Liver (tissue), 8 donors: ENCODE measurements at regions not wholly inside any gene's neighbourhood (a gene's known extent, or its start where the extent isn't known, plus 50 kb on each side); places are given as distances from the start of the nearest gene placed in this dataset.

ENCODE experiments used
- DNase-seq: peaks from one replicate; pipeline ENCODE4 v3.0.0-alpha.2; 2017; ENCODE audit warnings: low spot score
- H3K27ac ChIP-seq, 2 donors: one replicate each; pipeline ENCODE4 v1.7.0; 2013; ENCODE audit warnings: inconsistent platforms in 2 of 2, low read length in 2 of 2, control low read depth in 1 of 2, low read depth in 1 of 2, mild to moderate bottlenecking in 1 of 2
- H3K27me3 ChIP-seq, 4 donors: one replicate each; pipeline versions ENCODE4 v1.6.1 to v1.7.0; 2013; ENCODE audit warnings: low read length in 3 of 4, inconsistent platforms in 1 of 4, mild to moderate bottlenecking in 1 of 4, moderate library complexity in 1 of 4; ENCODE audit not compliant: control insufficient read depth in 4 of 4, insufficient read depth in 4 of 4
- H3K36me3 ChIP-seq, 4 donors: one replicate each; pipeline versions ENCODE4 v1.6.1 to v1.7.0; 2013; ENCODE audit warnings: low read length in 3 of 4, mild to moderate bottlenecking in 3 of 4, low read depth in 1 of 4, moderate library complexity in 1 of 4; ENCODE audit not compliant: control insufficient read depth in 4 of 4, insufficient read depth in 3 of 4
- H3K4me1 ChIP-seq, 4 donors: one replicate each; pipeline versions ENCODE4 v1.6.1 to v1.7.0; 2013; ENCODE audit warnings: low read length in 3 of 4, mild to moderate bottlenecking in 3 of 4, moderate library complexity in 1 of 4; ENCODE audit not compliant: control insufficient read depth in 4 of 4, insufficient read depth in 4 of 4
- H3K4me3 ChIP-seq, 3 donors: one replicate each; pipeline versions ENCODE4 v1.6.1 to v1.7.0; 2013; ENCODE audit warnings: low read length in 3 of 3, control low read depth in 1 of 3, low read depth in 1 of 3, mild to moderate bottlenecking in 1 of 3
- H3K9ac ChIP-seq, 2 donors: one replicate each; pipeline ENCODE4 v1.7.0; 2013; ENCODE audit warnings: low read length in 2 of 2, mild to moderate bottlenecking in 2 of 2, moderate library complexity in 2 of 2, control low read depth in 1 of 2, low read depth in 1 of 2
- H3K9me3 ChIP-seq, 4 donors: one replicate each; pipeline versions ENCODE4 v1.6.1 to v1.7.0; 2013; ENCODE audit warnings: low read length in 3 of 4; ENCODE audit not compliant: control insufficient read depth in 4 of 4
- ATF3 ChIP-seq: IDR thresholded peaks from 2 replicates; pipeline ENCODE4 v1.6.1; 2016; ENCODE audit warnings: antibody characterized with exemption
- EGR1 ChIP-seq, 2 donors: IDR thresholded peaks; 2 replicates each; pipeline ENCODE4 v1.6.1; 2016 to 2018; ENCODE audit warnings: antibody characterized with exemption in 2 of 2, low read depth in 2 of 2
- FOXA1 ChIP-seq: IDR thresholded peaks from 2 replicates; pipeline ENCODE4 v1.6.1; 2016; ENCODE audit warnings: antibody characterized with exemption
- FOXA2 ChIP-seq: IDR thresholded peaks from 2 replicates; pipeline ENCODE4 v1.6.1; 2016; ENCODE audit warnings: antibody characterized with exemption
- GABPA ChIP-seq, 2 donors: IDR thresholded peaks in 1 of 2; conservative IDR thresholded peaks in 1 of 2; 2 replicates each; pipeline ENCODE4 v1.6.1; 2016; ENCODE audit warnings: antibody characterized with exemption in 2 of 2, mild to moderate bottlenecking in 1 of 2, moderate library complexity in 1 of 2
- HNF4A ChIP-seq, 2 donors: conservative IDR thresholded peaks; 2 replicates each; pipeline ENCODE4 v1.6.1; 2016; ENCODE audit warnings: antibody characterized with exemption in 2 of 2, mild to moderate bottlenecking in 2 of 2
- HNF4G ChIP-seq: IDR thresholded peaks from 2 replicates; pipeline ENCODE4 v1.6.1; 2016; ENCODE audit warnings: antibody characterized with exemption
- JUND ChIP-seq, 2 donors: IDR thresholded peaks; 2 replicates each; pipeline ENCODE4 v1.6.1; 2016; ENCODE audit warnings: antibody characterized with exemption in 2 of 2
- NR2F2 ChIP-seq: IDR thresholded peaks from 2 replicates; pipeline ENCODE4 v1.6.1; 2016; ENCODE audit warnings: antibody characterized with exemption
- RAD21 ChIP-seq, 2 donors: IDR thresholded peaks; 2 replicates each; pipeline ENCODE4 v1.6.1; 2016; ENCODE audit warnings: antibody characterized with exemption in 2 of 2, mild to moderate bottlenecking in 2 of 2
- REST ChIP-seq: IDR thresholded peaks from 2 replicates; pipeline ENCODE4 v1.6.1; 2016; ENCODE audit warnings: antibody characterized with exemption, mild to moderate bottlenecking
- RXRA ChIP-seq, 2 donors: IDR thresholded peaks; 2 replicates each; pipeline ENCODE4 v1.6.1; 2017 to 2018; ENCODE audit warnings: antibody characterized with exemption in 2 of 2, mild to moderate bottlenecking in 1 of 2
- SP1 ChIP-seq: IDR thresholded peaks from 2 replicates; pipeline ENCODE4 v1.6.1; 2018; ENCODE audit warnings: antibody characterized with exemption, mild to moderate bottlenecking
- TAF1 ChIP-seq: conservative IDR thresholded peaks from 2 replicates; pipeline ENCODE4 v1.6.1; 2016; ENCODE audit warnings: antibody characterized with exemption, mild to moderate bottlenecking
- YY1 ChIP-seq: IDR thresholded peaks from 2 replicates; pipeline ENCODE4 v1.6.1; 2016; ENCODE audit warnings: antibody characterized with exemption, mild to moderate bottlenecking
- WGBS: extraction: QIAGEN DNeasy Blood & Tissue Kit; methylation state at CpG from one replicate; pipeline ENCODE4 v1.1.7; 2013; 5-methylcytosine and 5-hydroxymethylcytosine counted together
- TF ChIP-seq, protein P1 (sequence below): fragments of 150-350 bp; IDR thresholded peaks from 2 replicates; pipeline ENCODE4 v1.5.1; 2017; ENCODE audit warnings: improper control_type of control experiment, low read depth, low read length; ENCODE audit not compliant: missing input control
- TF ChIP-seq, protein P2 (sequence below): IDR thresholded peaks from 2 replicates; pipeline ENCODE4 v1.6.1; 2016; ENCODE audit warnings: antibody characterized with exemption
- TF ChIP-seq, protein P3 (sequence below): IDR thresholded peaks from 2 replicates; pipeline ENCODE4 v1.6.1; 2016; ENCODE audit warnings: antibody characterized with exemption
- donor health status: healthy.
- donor health status: healthy.
- donor health status: healthy.
- donor health status: healthy.
- donor health status: healthy.

- no peak for TF ChIP-seq TAF1
- no peak for TF ChIP-seq SP1
- TF ChIP-seq REST = no peak
- no peak for TF ChIP-seq RXRA (IDR thresholded peaks at IDR 0.05)
- no peak for TF ChIP-seq NR2F2
- no peak for TF ChIP-seq EGR1 (IDR thresholded peaks at IDR 0.05; ENCODE audit: low read depth in 2 of 2)
- no peak for TF ChIP-seq HNF4A (conservative IDR thresholded peaks at IDR 0.05)
- TF ChIP-seq, protein P1, sequence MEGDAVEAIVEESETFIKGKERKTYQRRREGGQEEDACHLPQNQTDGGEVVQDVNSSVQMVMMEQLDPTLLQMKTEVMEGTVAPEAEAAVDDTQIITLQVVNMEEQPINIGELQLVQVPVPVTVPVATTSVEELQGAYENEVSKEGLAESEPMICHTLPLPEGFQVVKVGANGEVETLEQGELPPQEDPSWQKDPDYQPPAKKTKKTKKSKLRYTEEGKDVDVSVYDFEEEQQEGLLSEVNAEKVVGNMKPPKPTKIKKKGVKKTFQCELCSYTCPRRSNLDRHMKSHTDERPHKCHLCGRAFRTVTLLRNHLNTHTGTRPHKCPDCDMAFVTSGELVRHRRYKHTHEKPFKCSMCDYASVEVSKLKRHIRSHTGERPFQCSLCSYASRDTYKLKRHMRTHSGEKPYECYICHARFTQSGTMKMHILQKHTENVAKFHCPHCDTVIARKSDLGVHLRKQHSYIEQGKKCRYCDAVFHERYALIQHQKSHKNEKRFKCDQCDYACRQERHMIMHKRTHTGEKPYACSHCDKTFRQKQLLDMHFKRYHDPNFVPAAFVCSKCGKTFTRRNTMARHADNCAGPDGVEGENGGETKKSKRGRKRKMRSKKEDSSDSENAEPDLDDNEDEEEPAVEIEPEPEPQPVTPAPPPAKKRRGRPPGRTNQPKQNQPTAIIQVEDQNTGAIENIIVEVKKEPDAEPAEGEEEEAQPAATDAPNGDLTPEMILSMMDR = no peak
- no peak for TF ChIP-seq RAD21 (IDR thresholded peaks at IDR 0.05)
- TF ChIP-seq HNF4G = no peak
- TF ChIP-seq JUND (IDR thresholded peaks at IDR 0.05) = no peak
- TF ChIP-seq ATF3 = no peak
- no peak for TF ChIP-seq GABPA (IDR thresholded peaks at IDR 0.05 in 1 of 2, conservative IDR thresholded peaks at IDR 0.05 in 1 of 2)
- TF ChIP-seq, protein P2, sequence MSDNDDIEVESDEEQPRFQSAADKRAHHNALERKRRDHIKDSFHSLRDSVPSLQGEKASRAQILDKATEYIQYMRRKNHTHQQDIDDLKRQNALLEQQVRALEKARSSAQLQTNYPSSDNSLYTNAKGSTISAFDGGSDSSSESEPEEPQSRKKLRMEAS = no peak
- TF ChIP-seq FOXA1 = no peak
- no peak for TF ChIP-seq YY1
- TF ChIP-seq, protein P3, sequence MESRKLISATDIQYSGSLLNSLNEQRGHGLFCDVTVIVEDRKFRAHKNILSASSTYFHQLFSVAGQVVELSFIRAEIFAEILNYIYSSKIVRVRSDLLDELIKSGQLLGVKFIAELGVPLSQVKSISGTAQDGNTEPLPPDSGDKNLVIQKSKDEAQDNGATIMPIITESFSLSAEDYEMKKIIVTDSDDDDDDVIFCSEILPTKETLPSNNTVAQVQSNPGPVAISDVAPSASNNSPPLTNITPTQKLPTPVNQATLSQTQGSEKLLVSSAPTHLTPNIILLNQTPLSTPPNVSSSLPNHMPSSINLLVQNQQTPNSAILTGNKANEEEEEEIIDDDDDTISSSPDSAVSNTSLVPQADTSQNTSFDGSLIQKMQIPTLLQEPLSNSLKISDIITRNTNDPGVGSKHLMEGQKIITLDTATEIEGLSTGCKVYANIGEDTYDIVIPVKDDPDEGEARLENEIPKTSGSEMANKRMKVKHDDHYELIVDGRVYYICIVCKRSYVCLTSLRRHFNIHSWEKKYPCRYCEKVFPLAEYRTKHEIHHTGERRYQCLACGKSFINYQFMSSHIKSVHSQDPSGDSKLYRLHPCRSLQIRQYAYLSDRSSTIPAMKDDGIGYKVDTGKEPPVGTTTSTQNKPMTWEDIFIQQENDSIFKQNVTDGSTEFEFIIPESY = no peak
- no peak for TF ChIP-seq FOXA2
- H3K36me3 ChIP-seq = no peaks in the 10 kb centered on the region
- H3K4me3 ChIP-seq = no peak overlapping the region
- no peak overlapping the region for H3K27ac ChIP-seq
- WGBS = 91% methylated on average over 2 of the region's 2 CpGs
- no peaks in the 10 kb centered on the region for H3K4me1 ChIP-seq
- H3K9ac ChIP-seq = no peak overlapping the region
- H3K27me3 ChIP-seq = no peaks in the 10 kb centered on the region
- no peak for DNase-seq
- H3K9me3 ChIP-seq = no peaks in the 10 kb centered on the region
Observed at GRCh38 chr21:35201288-35201687, 152.2 kb upstream of the RUNX1 start.

- no peak for DNase-seq
- WGBS = 79% methylated on average over 1 of the region's 1 CpG
- TF ChIP-seq, protein P2 = no peak
- TF ChIP-seq NR2F2 (no peak), REST (no peak), HNF4A (conservative IDR thresholded peaks at IDR 0.05) (no peak), TAF1 (no peak), SP1 (no peak)
- TF ChIP-seq, protein P3 = no peak
Observed at GRCh38 chr21:35199733-35200015, 150.6 kb upstream of the RUNX1 start.

More at GRCh38 chr21:35199733-35200015, 150.6 kb upstream of the RUNX1 start:
- H3K4me3 ChIP-seq = no peak overlapping the region
- no peak overlapping the region for H3K27ac ChIP-seq
- H3K36me3 ChIP-seq = no peaks in the 10 kb centered on the region
- no peaks in the 10 kb centered on the region for H3K9me3 ChIP-seq
- H3K9ac ChIP-seq = no peak overlapping the region
- H3K27me3 ChIP-seq = no peaks in the 10 kb centered on the region
- no peaks in the 10 kb centered on the region for H3K4me1 ChIP-seq
